A673 (cell line): ENCODE measurements at regions not wholly inside any gene's neighbourhood (a gene's known extent, or its start where the extent isn't known, plus 50 kb on each side); places are given as distances from the start of the nearest gene placed in this dataset.

ENCODE experiments used
- CTCF ChIP-seq: fragments of 300-800, 200-600 bp; sonication (generic); conservative IDR thresholded peaks from 2 replicates; pipeline ENCODE4 v1.5.1; 2017; ENCODE audit warnings: low read depth, mild to moderate bottlenecking, antibody characterized with exemption, low read length, moderate library complexity, mixed read lengths
- EZH2 ChIP-seq: fragments of 200-600 bp; sonication (generic); IDR thresholded peaks from 2 replicates; pipeline ENCODE4 v1.6.1; 2017; ENCODE audit warnings: borderline replicate concordance, low read depth, mild to moderate bottlenecking, mixed read lengths, antibody characterized with exemption, low read length; ENCODE audit not compliant: poor library complexity, severe bottlenecking

- TF ChIP-seq CTCF (no peak), EZH2 (no peak)
Measured at GRCh38 chr16:73949574-73950320, 346.9 kb upstream of the PSMD7 start.
